MCF 10A (cell line): ENCODE measurements at regions not wholly inside any gene's neighbourhood (a gene's known extent, or its start where the extent isn't known, plus 50 kb on each side); places are given as distances from the start of the nearest gene placed in this dataset.

ENCODE experiments used
- BruUV-seq: library from RNA; stranded (reverse); fragments of 400-500 nt; replicated peaks from 2 replicates; lab custom pipeline; 2021; lab: Mats Ljungman, UMichigan
- CTCF ChIA-PET: fragments of 300-600 bp; sonication (Branson Sonifier 250); formaldehyde crosslinking; extraction: SDS; loops from one replicate; lab custom pipeline; 2021; ENCODE audit warnings: antibody characterized with exemption, inconsistent platforms; lab: Yijun Ruan, JAX
- POLR2A ChIA-PET: fragments of 300-600, 350-650 bp; sonication (Branson Sonifier 250); formaldehyde crosslinking; extraction: SDS; loops from one replicate; lab custom pipeline; 2020; ENCODE audit warnings: antibody characterized with exemption, inconsistent platforms; lab: Yijun Ruan, JAX
- DNase-seq: peaks from one replicate; pipeline ENCODE4 v3.0.0-alpha.2; 2018; ENCODE audit not compliant: unreplicated experiment
- H3K27ac Mint-ChIP-seq: one replicate; pipeline ENCODE4 v1.8.0; 2022; ENCODE audit warnings: mild to moderate bottlenecking, low read depth, mixed read lengths; ENCODE audit not compliant: unreplicated experiment
- H3K27me3 Mint-ChIP-seq: one replicate; pipeline ENCODE4 v1.8.0; 2022; ENCODE audit warnings: mixed read lengths; ENCODE audit not compliant: insufficient read depth, unreplicated experiment
- H3K36me3 Mint-ChIP-seq: one replicate; pipeline ENCODE4 v1.8.0; 2022; ENCODE audit warnings: mild to moderate bottlenecking, moderate library complexity, mixed read lengths; ENCODE audit not compliant: insufficient read depth, unreplicated experiment
- H3K4me1 Mint-ChIP-seq: one replicate; pipeline ENCODE4 v1.8.0; 2022; ENCODE audit warnings: mixed read lengths; ENCODE audit not compliant: insufficient read depth, unreplicated experiment
- H3K4me3 Mint-ChIP-seq: one replicate; pipeline ENCODE4 v1.8.0; 2022; ENCODE audit warnings: mild to moderate bottlenecking, moderate library complexity, mixed read lengths; ENCODE audit not compliant: unreplicated experiment
- H3K9me3 Mint-ChIP-seq: one replicate; pipeline ENCODE4 v1.8.0; 2022; ENCODE audit warnings: mixed read lengths; ENCODE audit not compliant: unreplicated experiment
- intact Hi-C: fragments of 100-400 bp; cut with micrococcal nuclease; formaldehyde crosslinking; loops from 2 replicates; pipeline ENCODE4 v1.14.1; 2022
- TF ChIP-seq, protein P1 (sequence below): fragments of 200-600 bp; IDR thresholded peaks from one replicate; pipeline ENCODE4 v1.8.0; 2022; ENCODE audit warnings: antibody characterized with exemption, mild to moderate bottlenecking; ENCODE audit not compliant: unreplicated experiment

DNA sequence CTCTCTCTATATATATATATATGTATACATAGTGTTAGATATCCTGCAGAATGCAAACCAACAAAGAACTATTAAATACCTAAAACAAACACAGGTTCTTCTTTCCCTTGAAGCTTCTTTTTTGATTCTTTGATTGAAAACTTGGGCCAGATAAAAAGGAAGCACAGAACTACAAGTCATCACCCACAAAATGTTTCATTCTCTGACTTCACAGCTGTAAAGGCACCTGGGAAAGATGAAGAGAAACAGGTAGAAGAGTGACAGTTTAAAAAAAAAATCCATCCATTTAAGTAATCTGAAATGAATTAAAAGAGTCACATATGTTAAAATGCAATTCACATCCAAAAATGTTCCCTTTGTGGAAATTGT lies 90.7 kb upstream of the FNDC3A start:
- BruUV-seq, result no TSS peak
- Mint-ChIP-seq H3K27me3 (no peaks in the 10 kb centered on the region), H3K27ac (no peak overlapping the region), H3K9me3 (no peaks in the 10 kb centered on the region), H3K4me3 (no peak overlapping the region), H3K4me1 (no peaks in the 10 kb centered on the region), H3K36me3 (no peaks in the 10 kb centered on the region)
- DNase-seq, result no peak
- CTCF ChIA-PET, result interaction anchor here (0.7 kb wide), 1 partner anchor 16 kb away, joined by 3 read pairs; no protein-coding TSS in a partner anchor
- intact Hi-C loops, result no loop called here
- TF ChIP-seq, protein P1, sequence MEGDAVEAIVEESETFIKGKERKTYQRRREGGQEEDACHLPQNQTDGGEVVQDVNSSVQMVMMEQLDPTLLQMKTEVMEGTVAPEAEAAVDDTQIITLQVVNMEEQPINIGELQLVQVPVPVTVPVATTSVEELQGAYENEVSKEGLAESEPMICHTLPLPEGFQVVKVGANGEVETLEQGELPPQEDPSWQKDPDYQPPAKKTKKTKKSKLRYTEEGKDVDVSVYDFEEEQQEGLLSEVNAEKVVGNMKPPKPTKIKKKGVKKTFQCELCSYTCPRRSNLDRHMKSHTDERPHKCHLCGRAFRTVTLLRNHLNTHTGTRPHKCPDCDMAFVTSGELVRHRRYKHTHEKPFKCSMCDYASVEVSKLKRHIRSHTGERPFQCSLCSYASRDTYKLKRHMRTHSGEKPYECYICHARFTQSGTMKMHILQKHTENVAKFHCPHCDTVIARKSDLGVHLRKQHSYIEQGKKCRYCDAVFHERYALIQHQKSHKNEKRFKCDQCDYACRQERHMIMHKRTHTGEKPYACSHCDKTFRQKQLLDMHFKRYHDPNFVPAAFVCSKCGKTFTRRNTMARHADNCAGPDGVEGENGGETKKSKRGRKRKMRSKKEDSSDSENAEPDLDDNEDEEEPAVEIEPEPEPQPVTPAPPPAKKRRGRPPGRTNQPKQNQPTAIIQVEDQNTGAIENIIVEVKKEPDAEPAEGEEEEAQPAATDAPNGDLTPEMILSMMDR, result no peak
- POLR2A ChIA-PET, result no interaction called here

- BruUV-seq, result no TSS peak
- DNase-seq, result no peak
- Mint-ChIP-seq H3K4me3 (no peak overlapping the region), H3K36me3 (no peaks in the 10 kb centered on the region), H3K4me1 (peaks cover 14% of the 10 kb centered on the region), H3K9me3 (no peaks in the 10 kb centered on the region), H3K27ac (no peak overlapping the region), H3K27me3 (no peaks in the 10 kb centered on the region)
- TF ChIP-seq, protein P1, result no peak
- ChIA-PET CTCF (no interaction called here), POLR2A (no interaction called here)
- intact Hi-C loops, result no loop called here
Measured at GRCh38 chr13:48888613-48889012, 87.1 kb upstream of the FNDC3A start.

DNA sequence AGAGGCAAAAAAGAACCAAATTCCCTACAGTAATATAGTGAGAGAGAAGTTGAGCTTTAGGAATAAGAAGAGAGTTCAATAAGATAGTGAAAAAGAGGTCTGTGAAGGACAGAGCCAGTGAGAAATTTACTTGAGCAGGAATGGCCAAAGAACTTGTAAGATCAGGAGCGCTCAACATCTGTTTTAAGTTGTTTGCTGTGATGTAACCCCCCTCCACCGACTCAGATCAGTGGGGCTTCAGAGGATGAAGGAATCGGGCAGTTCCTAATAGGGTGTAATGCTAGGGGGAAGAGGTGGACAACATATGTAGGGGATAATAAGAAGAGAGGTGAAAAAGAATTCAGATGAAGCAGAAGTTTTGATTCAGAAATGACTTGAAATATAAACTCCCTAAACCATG lies 85.3 kb upstream of the FNDC3A start:
- intact Hi-C loops, result no loop called here
- no peak overlapping the region for H3K4me3 Mint-ChIP-seq
- H3K36me3 Mint-ChIP-seq, result no peaks in the 10 kb centered on the region
- no peaks in the 10 kb centered on the region for H3K9me3 Mint-ChIP-seq
- CTCF ChIA-PET, result no interaction called here
- peaks cover 14% of the 10 kb centered on the region for H3K4me1 Mint-ChIP-seq
- POLR2A ChIA-PET, result interaction anchor here (1.8 kb wide), 1 partner anchor 9 kb away, joined by 4 read pairs; no protein-coding TSS in a partner anchor
- no TSS peak for BruUV-seq
- H3K27me3 Mint-ChIP-seq, result no peaks in the 10 kb centered on the region
- DNase-seq, result no peak
- no peak overlapping the region for H3K27ac Mint-ChIP-seq
- TF ChIP-seq, protein P1, result no peak

DNA sequence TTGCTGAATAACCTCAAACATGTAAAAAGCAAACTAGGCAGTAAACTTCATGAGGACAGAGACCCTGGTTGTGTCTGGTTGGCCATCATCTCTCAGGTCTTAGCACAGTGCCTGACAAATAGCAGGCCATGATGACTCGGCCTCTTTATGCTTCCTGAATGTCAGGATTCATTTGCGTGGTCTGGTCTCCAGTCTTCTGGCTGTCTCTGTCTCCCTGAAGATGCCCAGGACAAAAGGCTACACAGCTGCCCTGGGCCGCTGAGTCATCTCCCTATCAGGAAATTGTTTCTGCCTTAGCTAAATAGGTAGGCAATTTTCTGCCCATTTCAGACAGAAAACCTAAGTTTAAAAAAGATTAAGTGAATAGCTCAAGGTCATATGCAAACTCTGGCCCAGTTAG lies 84.1 kb upstream of the FNDC3A start:
- TF ChIP-seq, protein P1, result no peak
- no peaks in the 10 kb centered on the region for H3K36me3 Mint-ChIP-seq
- POLR2A ChIA-PET, result interaction anchor here (0.6 to 1.8 kb wide), 7 partner anchors 10 to 205 kb away, joined by 3 to 4 read pairs (median 3); no protein-coding TSS in a partner anchor
- peak; percentile 62 for DNase-seq
- H3K4me3 Mint-ChIP-seq, result no peak overlapping the region
- intact Hi-C loops, result no loop called here
- BruUV-seq, result no TSS peak
- H3K27ac Mint-ChIP-seq, result peak overlapping the region; percentile 86
- no peaks in the 10 kb centered on the region for H3K27me3 Mint-ChIP-seq
- H3K4me1 Mint-ChIP-seq, result peaks cover 14% of the 10 kb centered on the region
- CTCF ChIA-PET, result interaction anchor here (0.6 to 0.9 kb wide), 2 partner anchors 16 to 122 kb away, joined by 3 read pairs; no protein-coding TSS in a partner anchor
- no peaks in the 10 kb centered on the region for H3K9me3 Mint-ChIP-seq
